ENCODE measurements at regions not wholly inside any gene's neighbourhood (a gene's known extent, or its start where the extent isn't known, plus 50 kb on each side); places are given as distances from the start of the nearest gene placed in this dataset.
"Not testable (repeated sequence)": the region's sequence is repeated elsewhere in the genome, so short reads cannot be mapped to it uniquely, and the experiment has no call there.

GRCh38 chr21:39082656-39083376, 100.4 kb downstream of the PSMG1 start:
- no peak for DNase-seq (ENCODE audit: low spot score)

- DNase-seq (ENCODE audit: low spot score), result no peak
Observed at GRCh38 chr21:39080366-39080765, 102.9 kb downstream of the PSMG1 start.

- DNase-seq (ENCODE audit: low spot score), result no peak
Observed at GRCh38 chr21:39079617-39080016, 103.6 kb downstream of the PSMG1 start.

- no peak for DNase-seq (ENCODE audit: low spot score)
Observed at GRCh38 chr21:39078322-39079065, 104.8 kb downstream of the PSMG1 start.

GRCh38 chr21:39077876-39078275, 105.4 kb downstream of the PSMG1 start:
- no peak for DNase-seq (ENCODE audit: low spot score)

- no peak for DNase-seq (ENCODE audit: low spot score)
Observed at GRCh38 chr21:39074508-39074907, 108.7 kb downstream of the PSMG1 start.

- no peak for DNase-seq (ENCODE audit: low spot score)
Observed at GRCh38 chr21:39073717-39074116, 109.5 kb downstream of the PSMG1 start.

GRCh38 chr21:39073063-39073462, 110.2 kb downstream of the PSMG1 start:
- no peak for DNase-seq (ENCODE audit: low spot score)

- no peak for DNase-seq (ENCODE audit: low spot score)
Observed at GRCh38 chr21:39072468-39072867, 110.8 kb downstream of the PSMG1 start.

- DNase-seq (ENCODE audit: low spot score), result no peak
Observed at GRCh38 chr21:39071623-39072214, 111.5 kb downstream of the PSMG1 start.

GRCh38 chr21:39069856-39070255, 113.4 kb downstream of the PSMG1 start:
- DNase-seq (ENCODE audit: low spot score), result not testable (repeated sequence)

GRCh38 chr21:39066829-39067780, 116.1 kb downstream of the PSMG1 start:
- DNase-seq (ENCODE audit: low spot score), result no peak

- DNase-seq (ENCODE audit: low spot score), result no peak
Observed at GRCh38 chr21:39065917-39066316, 117.3 kb downstream of the PSMG1 start.

- no peak for DNase-seq (ENCODE audit: low spot score)
Observed at GRCh38 chr21:39064325-39065012, 118.8 kb downstream of the PSMG1 start.

GRCh38 chr21:39063517-39063916, 119.7 kb downstream of the PSMG1 start:
- no peak for DNase-seq (ENCODE audit: low spot score)

GRCh38 chr21:39062196-39062595, 121.1 kb downstream of the PSMG1 start:
- no peak for DNase-seq (ENCODE audit: low spot score)

- DNase-seq (ENCODE audit: low spot score), result no peak
Observed at GRCh38 chr21:39061766-39062165, 121.5 kb downstream of the PSMG1 start.

- DNase-seq (ENCODE audit: low spot score), result no peak
Observed at GRCh38 chr21:39060485-39061083, 122.7 kb downstream of the PSMG1 start.

- DNase-seq (ENCODE audit: low spot score), result no peak
Observed at GRCh38 chr21:39057121-39057520, 126.1 kb downstream of the PSMG1 start.

GRCh38 chr21:39056636-39057035, 126.6 kb downstream of the PSMG1 start:
- DNase-seq (ENCODE audit: low spot score), result no peak

- no peak for DNase-seq (ENCODE audit: low spot score)
Observed at GRCh38 chr21:39055167-39055767, 128.0 kb downstream of the PSMG1 start.
